ENCODE measurements at regions not wholly inside any gene's neighbourhood (a gene's known extent, or its start where the extent isn't known, plus 50 kb on each side); places are given as distances from the start of the nearest gene placed in this dataset.

GRCh38 chr2:7424481-7424880 lies 507.3 kb downstream of the RNF144A start:
- no CpG with 5 or more reads among the region's 4 CpGs for WGBS, 2 donors (ENCODE audit: extremely low coverage in 2 of 2, insufficient read length in 2 of 2, insufficient replicate concordance in 1 of 2)
- no peaks in the 10 kb centered on the region for H3K9me3 ChIP-seq (replicated peaks in 1 of 2; ENCODE audit: control insufficient read depth in 2 of 2, insufficient read depth in 1 of 2, low read depth in 1 of 2, low read length in 2 of 2)

GRCh38 chr2:7427293-7428060 lies 510.3 kb downstream of the RNF144A start:
- Histone ChIP-seq H2BK5ac (ENCODE audit: low read length) (no peak overlapping the region), H2AK5ac (ENCODE audit: low read depth, low read length) (no peak overlapping the region), H2BK12ac (ENCODE audit: low read length) (no peak overlapping the region), H3K4me1 (ENCODE audit: control insufficient read depth in 2 of 2, insufficient read depth in 1 of 2, low read depth in 1 of 2, low read length in 2 of 2) (peaks cover 0 to 10% of the 10 kb centered on the region in 2 donors), H3K79me1 (ENCODE audit: low read depth, low read length) (no peaks in the 10 kb centered on the region), H3K23ac (ENCODE audit: low read depth, low read length, poor library complexity) (no peak overlapping the region), H2BK15ac (ENCODE audit: low read length) (no peak overlapping the region), H3K18ac (ENCODE audit: low read length) (peak overlapping the region; percentile 78), H2BK120ac (ENCODE audit: low read depth, low read length) (no peak overlapping the region), H3K4me2 (ENCODE audit: insufficient read depth, low read length, poor library complexity, severe bottlenecking) (no peak overlapping the region), H3K27ac (replicated peaks; ENCODE audit: low read length) (no peak overlapping the region), H3K4me3 (ENCODE audit: low read length in 2 of 2) (no peak overlapping the region), H3K27me3 (ENCODE audit: control insufficient read depth in 3 of 3, insufficient read depth in 3 of 3, low read depth in 1 of 3, low read length in 3 of 3) (peaks cover 0 to 3% (median 0%) of the 10 kb centered on the region in 3 experiments), H2AFZ (ENCODE audit: low read length) (no peak overlapping the region), H3K36me3 (replicated peaks in 1 of 2; ENCODE audit: control insufficient read depth in 2 of 2, insufficient read depth in 2 of 2, low read length in 2 of 2) (no peaks in the 10 kb centered on the region), H4K8ac (ENCODE audit: low read depth, low read length) (no peak overlapping the region), H3K9me3 (replicated peaks in 1 of 2; ENCODE audit: control insufficient read depth in 2 of 2, insufficient read depth in 1 of 2, low read depth in 1 of 2, low read length in 2 of 2) (no peaks in the 10 kb centered on the region), H3K9ac (ENCODE audit: low read depth, low read length, poor library complexity) (no peak overlapping the region), H3K4ac (ENCODE audit: low read length) (no peak overlapping the region), H4K91ac (ENCODE audit: low read depth, low read length, poor library complexity) (no peak overlapping the region), H3K14ac (ENCODE audit: low read length) (no peak overlapping the region)
- WGBS, 2 donors (ENCODE audit: extremely low coverage in 2 of 2, insufficient read length in 2 of 2, insufficient replicate concordance in 1 of 2), result no CpG with 5 or more reads among the region's 8 CpGs
- DNase-seq (ENCODE audit: low spot score), result peak; percentile 72

More at GRCh38 chr2:7424481-7424880, 507.3 kb downstream of the RNF144A start:
- Histone ChIP-seq H3K4ac (ENCODE audit: low read length) (no peak overlapping the region), H3K14ac (ENCODE audit: low read length) (no peak overlapping the region), H3K36me3 (replicated peaks in 1 of 2; ENCODE audit: control insufficient read depth in 2 of 2, insufficient read depth in 2 of 2, low read length in 2 of 2) (no peaks in the 10 kb centered on the region), H3K18ac (ENCODE audit: low read length) (no peak overlapping the region), H3K27me3 (ENCODE audit: control insufficient read depth in 3 of 3, insufficient read depth in 3 of 3, low read depth in 1 of 3, low read length in 3 of 3) (peaks cover 0 to 3% (median 0%) of the 10 kb centered on the region in 3 experiments), H3K23ac (ENCODE audit: low read depth, low read length, poor library complexity) (no peak overlapping the region), H2BK5ac (ENCODE audit: low read length) (no peak overlapping the region), H3K79me1 (ENCODE audit: low read depth, low read length) (no peaks in the 10 kb centered on the region), H3K27ac (replicated peaks; ENCODE audit: low read length) (no peak overlapping the region), H2AFZ (ENCODE audit: low read length) (no peak overlapping the region), H3K4me1 (ENCODE audit: control insufficient read depth in 2 of 2, insufficient read depth in 1 of 2, low read depth in 1 of 2, low read length in 2 of 2) (peaks cover 0 to 4% of the 10 kb centered on the region in 2 donors), H4K91ac (ENCODE audit: low read depth, low read length, poor library complexity) (no peak overlapping the region), H4K8ac (ENCODE audit: low read depth, low read length) (no peak overlapping the region), H2BK12ac (ENCODE audit: low read length) (no peak overlapping the region), H3K4me3 (ENCODE audit: low read length in 2 of 2) (no peak overlapping the region), H2BK120ac (ENCODE audit: low read depth, low read length) (no peak overlapping the region), H2AK5ac (ENCODE audit: low read depth, low read length) (no peak overlapping the region), H2BK15ac (ENCODE audit: low read length) (no peak overlapping the region), H3K9ac (ENCODE audit: low read depth, low read length, poor library complexity) (no peak overlapping the region), H3K4me2 (ENCODE audit: insufficient read depth, low read length, poor library complexity, severe bottlenecking) (no peak overlapping the region)
- DNase-seq (ENCODE audit: low spot score), result no peak

- H3K23ac ChIP-seq (ENCODE audit: low read depth, low read length, poor library complexity), result no peak overlapping the region
- no peak overlapping the region for H3K27ac ChIP-seq (replicated peaks; ENCODE audit: low read length)
- H3K4me2 ChIP-seq (ENCODE audit: insufficient read depth, low read length, poor library complexity, severe bottlenecking), result no peak overlapping the region
- no peak overlapping the region for H3K14ac ChIP-seq (ENCODE audit: low read length)
- no CpG with 5 or more reads among the region's 15 CpGs for WGBS, 2 donors (ENCODE audit: extremely low coverage in 2 of 2, insufficient read length in 2 of 2, insufficient replicate concordance in 1 of 2)
- no peak overlapping the region for H2BK5ac ChIP-seq (ENCODE audit: low read length)
- no peak overlapping the region for H4K91ac ChIP-seq (ENCODE audit: low read depth, low read length, poor library complexity)
- no peak overlapping the region for H2AFZ ChIP-seq (ENCODE audit: low read length)
- H4K8ac ChIP-seq (ENCODE audit: low read depth, low read length), result no peak overlapping the region
- H2BK15ac ChIP-seq (ENCODE audit: low read length), result no peak overlapping the region
- H3K36me3 ChIP-seq (replicated peaks in 1 of 2; ENCODE audit: control insufficient read depth in 2 of 2, insufficient read depth in 2 of 2, low read length in 2 of 2), result no peaks in the 10 kb centered on the region
- H2BK120ac ChIP-seq (ENCODE audit: low read depth, low read length), result no peak overlapping the region
- peak overlapping the region; percentile 57 for H3K18ac ChIP-seq (ENCODE audit: low read length)
- H3K4me3 ChIP-seq (ENCODE audit: low read length in 2 of 2), result no peak overlapping the region
- H3K79me1 ChIP-seq (ENCODE audit: low read depth, low read length), result no peaks in the 10 kb centered on the region
- H3K4me1 ChIP-seq (ENCODE audit: control insufficient read depth in 2 of 2, insufficient read depth in 1 of 2, low read depth in 1 of 2, low read length in 2 of 2), result peaks cover 0 to 10% of the 10 kb centered on the region in 2 donors
- H3K4ac ChIP-seq (ENCODE audit: low read length), result no peak overlapping the region
- no peak overlapping the region for H3K9ac ChIP-seq (ENCODE audit: low read depth, low read length, poor library complexity)
- no peak overlapping the region for H2BK12ac ChIP-seq (ENCODE audit: low read length)
- H3K9me3 ChIP-seq (replicated peaks in 1 of 2; ENCODE audit: control insufficient read depth in 2 of 2, insufficient read depth in 1 of 2, low read depth in 1 of 2, low read length in 2 of 2), result peaks cover 0 to 2% of the 10 kb centered on the region in 2 donors
- no peaks in the 10 kb centered on the region for H3K27me3 ChIP-seq (ENCODE audit: control insufficient read depth in 3 of 3, insufficient read depth in 3 of 3, low read depth in 1 of 3, low read length in 3 of 3)
- H2AK5ac ChIP-seq (ENCODE audit: low read depth, low read length), result no peak overlapping the region
- DNase-seq (ENCODE audit: low spot score), result no peak
These were observed 511.4 kb downstream of the RNF144A start for GRCh38 chr2:7428454-7429204.

- Histone ChIP-seq H3K4ac (ENCODE audit: low read length) (no peak overlapping the region), H3K9me3 (replicated peaks in 1 of 2; ENCODE audit: control insufficient read depth in 2 of 2, insufficient read depth in 1 of 2, low read depth in 1 of 2, low read length in 2 of 2) (peaks cover 0 to 5% of the 10 kb centered on the region in 2 donors), H3K27me3 (ENCODE audit: control insufficient read depth in 3 of 3, insufficient read depth in 3 of 3, low read depth in 1 of 3, low read length in 3 of 3) (no peaks in the 10 kb centered on the region), H3K18ac (ENCODE audit: low read length) (peak overlapping the region; percentile 5), H2BK120ac (ENCODE audit: low read depth, low read length) (no peak overlapping the region), H2BK5ac (ENCODE audit: low read length) (no peak overlapping the region), H4K91ac (ENCODE audit: low read depth, low read length, poor library complexity) (no peak overlapping the region), H2BK12ac (ENCODE audit: low read length) (no peak overlapping the region), H3K23ac (ENCODE audit: low read depth, low read length, poor library complexity) (no peak overlapping the region), H3K27ac (replicated peaks; ENCODE audit: low read length) (no peak overlapping the region), H3K79me1 (ENCODE audit: low read depth, low read length) (no peaks in the 10 kb centered on the region), H3K4me3 (ENCODE audit: low read length in 2 of 2) (no peak overlapping the region), H2AK5ac (ENCODE audit: low read depth, low read length) (no peak overlapping the region), H3K9ac (ENCODE audit: low read depth, low read length, poor library complexity) (no peak overlapping the region), H2AFZ (ENCODE audit: low read length) (no peak overlapping the region), H3K4me2 (ENCODE audit: insufficient read depth, low read length, poor library complexity, severe bottlenecking) (no peak overlapping the region), H3K4me1 (ENCODE audit: control insufficient read depth in 2 of 2, insufficient read depth in 1 of 2, low read depth in 1 of 2, low read length in 2 of 2) (peaks cover 0 to 10% of the 10 kb centered on the region in 2 donors), H2BK15ac (ENCODE audit: low read length) (no peak overlapping the region), H3K14ac (ENCODE audit: low read length) (no peak overlapping the region), H3K36me3 (replicated peaks in 1 of 2; ENCODE audit: control insufficient read depth in 2 of 2, insufficient read depth in 2 of 2, low read length in 2 of 2) (no peaks in the 10 kb centered on the region), H4K8ac (ENCODE audit: low read depth, low read length) (no peak overlapping the region)
- WGBS, 2 donors (ENCODE audit: extremely low coverage in 2 of 2, insufficient read length in 2 of 2, insufficient replicate concordance in 1 of 2), result no CpG with 5 or more reads among the region's 4 CpGs
- DNase-seq (ENCODE audit: low spot score), result no peak
These were observed 512.5 kb downstream of the RNF144A start for GRCh38 chr2:7429733-7430132.

Data from neuronal stem cell (in vitro differentiated cells).